HG03108 (cell line): ENCODE measurements at regions not wholly inside any gene's neighbourhood (a gene's known extent, or its start where the extent isn't known, plus 50 kb on each side); places are given as distances from the start of the nearest gene placed in this dataset.

Experiments
- ATAC-seq: cut with Tn5 transposase; IDR thresholded peaks from one replicate; pipeline ENCODE4 v1.9.1; 2021; ENCODE audit warnings: moderate library complexity; ENCODE audit not compliant: unreplicated experiment

DNA sequence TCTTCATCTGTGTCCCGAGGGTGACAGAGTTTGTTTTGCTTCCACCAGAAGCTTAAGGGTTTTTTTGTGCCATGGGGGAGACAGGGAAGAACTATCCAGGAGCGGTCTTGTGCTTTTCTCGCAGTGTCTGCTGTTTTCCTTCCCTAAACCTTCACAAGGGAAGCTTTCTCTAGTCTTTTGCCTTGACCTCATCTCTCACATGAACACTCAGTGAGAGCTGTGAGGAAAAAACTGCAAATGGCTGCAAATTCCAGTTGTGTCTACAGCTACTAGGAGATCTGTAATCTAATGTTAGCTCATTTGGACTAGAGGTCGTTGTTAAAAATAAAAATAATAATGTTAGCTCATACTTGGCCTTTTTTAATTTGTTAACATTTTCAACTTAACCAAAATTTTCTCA, 264.7 kb upstream of the SESN3 start:
- no peak for ATAC-seq

- ATAC-seq, result no peak
These were observed 263.9 kb upstream of the SESN3 start for GRCh38 chr11:95494856-95495255.

GRCh38 chr11:95494167-95494566, 263.2 kb upstream of the SESN3 start:
- no peak for ATAC-seq

- no peak for ATAC-seq
These were observed 259.6 kb upstream of the SESN3 start for GRCh38 chr11:95490625-95491024.

DNA sequence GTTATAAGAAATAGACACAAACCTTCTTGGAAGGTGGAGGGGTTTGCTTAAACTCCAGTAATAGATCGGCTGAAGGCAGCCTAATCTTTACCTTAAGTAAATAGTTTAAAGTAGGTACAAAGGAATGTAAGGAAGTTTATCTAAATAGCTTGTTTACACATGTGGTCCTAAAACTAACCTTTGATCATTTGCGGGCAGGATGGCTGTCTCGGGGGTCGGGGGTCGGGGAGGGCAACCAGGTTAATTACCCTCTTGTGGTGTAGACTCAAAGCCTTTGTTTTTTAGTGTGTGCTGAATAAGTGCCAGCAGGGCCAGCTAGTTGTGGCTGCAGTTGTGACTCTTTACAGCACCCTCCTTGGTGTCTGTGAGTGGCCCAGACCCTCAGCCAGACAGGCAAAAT, 256.9 kb upstream of the SESN3 start:
- no peak for ATAC-seq

DNA sequence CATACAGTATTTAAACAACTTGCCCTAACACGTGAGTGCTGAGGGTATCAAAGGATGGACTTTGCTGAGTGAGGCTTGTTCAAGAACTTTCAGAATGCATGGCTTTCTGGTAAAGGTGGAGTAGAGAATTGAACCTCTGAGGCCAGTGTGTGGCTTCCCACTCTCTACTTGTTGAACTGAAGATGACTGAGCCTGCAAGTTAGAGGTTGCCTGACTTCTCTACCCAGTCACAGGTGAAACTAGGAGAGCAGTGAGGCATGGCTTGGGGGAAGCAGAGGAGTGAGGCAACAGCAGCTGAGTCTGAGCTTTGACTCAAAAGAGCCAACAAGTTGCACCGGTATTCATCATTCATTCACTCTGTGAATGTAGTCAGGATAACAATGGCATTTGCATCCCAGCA, 256.4 kb upstream of the SESN3 start:
- ATAC-seq, result peak; percentile 100

- no peak for ATAC-seq
These were observed 256.0 kb upstream of the SESN3 start for GRCh38 chr11:95486979-95487378.

DNA sequence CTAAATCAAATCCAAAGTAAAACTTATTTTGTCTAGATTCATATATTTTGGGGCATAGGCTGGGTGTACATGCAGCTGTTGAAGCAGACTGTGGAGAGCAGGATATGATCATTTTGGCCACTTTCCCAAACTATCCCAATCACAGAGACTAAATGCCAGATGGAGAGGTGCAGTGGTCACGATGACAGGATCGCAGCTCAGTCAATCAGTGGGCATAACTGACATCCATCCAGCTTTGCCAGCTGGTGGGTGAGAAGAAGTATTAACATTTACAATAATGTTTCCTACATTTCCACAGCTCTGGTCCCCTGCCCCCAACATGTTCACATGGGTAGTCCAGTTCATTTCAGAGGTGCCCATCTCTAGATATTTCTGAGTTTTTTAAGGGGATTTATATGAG, 255.5 kb upstream of the SESN3 start:
- no peak for ATAC-seq

DNA sequence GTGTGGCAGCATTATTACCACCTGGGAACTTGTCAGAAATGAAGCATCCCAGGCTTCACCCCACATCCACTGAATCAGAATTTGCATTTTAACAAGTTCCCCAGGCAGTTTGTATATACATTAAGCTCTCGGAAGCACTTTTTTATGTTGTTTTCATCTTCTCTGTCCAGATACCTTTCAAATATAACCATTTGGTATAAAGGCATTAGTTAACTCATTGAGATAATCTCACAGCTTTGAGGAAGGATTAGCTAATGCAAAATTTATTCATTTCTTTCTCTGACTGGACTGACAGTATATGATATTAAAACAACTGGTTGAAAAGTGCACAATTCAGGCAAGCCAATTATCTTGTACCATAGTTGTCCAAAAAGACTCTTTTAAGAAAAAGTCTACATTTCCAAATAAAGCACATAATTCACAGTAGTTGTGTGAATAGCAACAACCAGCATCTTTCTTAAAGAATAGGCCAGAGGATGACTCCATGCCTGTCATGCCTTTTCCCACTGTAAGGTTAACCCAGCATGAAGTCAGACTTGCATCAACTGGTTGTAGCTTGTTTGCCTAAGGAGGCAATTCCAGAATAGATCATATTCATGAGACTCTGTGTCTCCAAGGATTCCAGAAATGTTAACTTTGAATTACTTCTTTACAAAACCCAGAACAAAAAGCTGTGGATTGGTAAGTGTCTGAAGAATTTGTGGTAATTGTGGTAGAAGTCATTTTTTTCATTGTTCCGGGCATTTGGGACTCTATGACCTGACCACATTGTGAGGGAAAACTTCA, 254.3 kb upstream of the SESN3 start:
- ATAC-seq, result no peak

DNA sequence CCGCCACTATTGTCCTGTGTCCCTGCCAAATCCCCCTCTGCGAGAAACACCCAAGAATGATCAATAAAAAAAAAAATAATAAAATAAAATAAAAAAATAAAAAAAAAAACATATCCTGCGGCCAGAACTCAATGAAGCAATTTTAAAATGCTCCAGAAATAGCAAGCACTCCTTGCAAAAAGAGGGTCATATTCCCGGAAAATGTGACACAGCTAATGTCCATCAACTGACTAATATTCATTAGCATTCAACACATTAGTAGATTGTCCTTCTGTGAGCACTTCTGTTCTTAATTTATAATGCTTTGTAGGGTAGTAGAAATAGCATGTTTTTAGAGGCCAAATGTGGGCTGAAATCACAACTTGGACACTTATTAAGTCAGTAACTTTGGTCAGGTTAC, 252.3 kb upstream of the SESN3 start:
- ATAC-seq, result no peak

DNA sequence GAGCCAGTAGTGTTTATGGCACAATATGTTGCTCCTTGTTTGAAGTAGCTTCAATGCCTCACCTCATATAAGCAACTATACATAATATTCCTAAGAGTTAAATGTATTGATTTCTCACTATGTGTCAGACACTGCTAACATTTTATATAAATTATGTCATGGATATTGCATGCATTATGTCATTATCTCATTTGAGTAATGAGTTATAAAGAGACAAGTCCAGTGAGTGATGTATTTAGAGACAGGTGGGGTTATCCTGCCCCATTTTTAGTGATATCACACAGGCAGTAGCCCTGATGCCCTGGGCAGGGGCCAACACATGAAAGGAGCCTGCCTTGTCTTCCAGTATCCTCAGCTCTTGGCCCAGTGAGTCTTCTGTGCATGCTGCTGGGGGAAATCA, 247.0 kb upstream of the SESN3 start:
- no peak for ATAC-seq

DNA sequence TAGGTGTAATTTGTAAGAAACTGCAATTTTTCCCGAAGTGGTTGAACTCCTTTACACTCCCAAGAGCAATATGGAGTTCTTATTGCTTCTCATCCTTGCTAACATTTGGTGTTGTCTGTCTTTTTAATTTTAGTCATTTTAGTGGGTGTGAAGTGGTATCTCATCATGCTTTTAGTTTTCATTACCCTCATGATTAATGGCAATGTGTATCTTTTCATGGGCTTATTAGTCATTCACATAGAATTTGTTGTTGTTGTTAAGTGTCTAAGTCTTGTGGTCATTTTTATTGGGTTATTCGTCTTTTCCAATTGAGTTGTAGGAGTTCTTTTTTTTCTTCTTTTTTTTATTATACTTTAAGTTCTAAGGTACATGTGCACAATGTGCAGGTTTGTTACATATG, 238.3 kb upstream of the SESN3 start:
- ATAC-seq, result no peak

- peak; percentile 66 for ATAC-seq
These were observed 235.4 kb upstream of the SESN3 start for GRCh38 chr11:95466416-95466815.

GRCh38 chr11:95465887-95466286, 234.9 kb upstream of the SESN3 start:
- no peak for ATAC-seq

- no peak for ATAC-seq
These were observed 230.9 kb upstream of the SESN3 start for GRCh38 chr11:95461858-95462257.

DNA sequence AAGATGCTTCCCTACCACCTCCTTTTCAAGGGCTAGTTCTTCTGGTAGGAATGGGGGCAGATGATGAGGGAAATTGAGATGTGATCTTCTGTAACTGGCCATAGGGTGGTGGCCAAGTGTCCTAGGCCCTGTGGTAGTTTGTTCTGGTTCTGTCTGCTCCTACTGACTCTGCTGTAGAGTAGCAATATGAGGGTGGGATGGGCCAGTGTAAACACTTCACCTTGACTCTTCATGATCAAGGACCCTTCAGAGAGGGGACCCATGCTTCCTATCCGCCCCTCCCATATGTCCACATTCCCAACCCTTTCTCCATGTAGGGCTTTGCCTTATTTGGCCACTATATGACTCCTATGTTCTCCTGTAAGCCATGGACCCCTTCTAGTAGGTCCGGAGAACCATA, 230.3 kb upstream of the SESN3 start:
- ATAC-seq, result no peak

DNA sequence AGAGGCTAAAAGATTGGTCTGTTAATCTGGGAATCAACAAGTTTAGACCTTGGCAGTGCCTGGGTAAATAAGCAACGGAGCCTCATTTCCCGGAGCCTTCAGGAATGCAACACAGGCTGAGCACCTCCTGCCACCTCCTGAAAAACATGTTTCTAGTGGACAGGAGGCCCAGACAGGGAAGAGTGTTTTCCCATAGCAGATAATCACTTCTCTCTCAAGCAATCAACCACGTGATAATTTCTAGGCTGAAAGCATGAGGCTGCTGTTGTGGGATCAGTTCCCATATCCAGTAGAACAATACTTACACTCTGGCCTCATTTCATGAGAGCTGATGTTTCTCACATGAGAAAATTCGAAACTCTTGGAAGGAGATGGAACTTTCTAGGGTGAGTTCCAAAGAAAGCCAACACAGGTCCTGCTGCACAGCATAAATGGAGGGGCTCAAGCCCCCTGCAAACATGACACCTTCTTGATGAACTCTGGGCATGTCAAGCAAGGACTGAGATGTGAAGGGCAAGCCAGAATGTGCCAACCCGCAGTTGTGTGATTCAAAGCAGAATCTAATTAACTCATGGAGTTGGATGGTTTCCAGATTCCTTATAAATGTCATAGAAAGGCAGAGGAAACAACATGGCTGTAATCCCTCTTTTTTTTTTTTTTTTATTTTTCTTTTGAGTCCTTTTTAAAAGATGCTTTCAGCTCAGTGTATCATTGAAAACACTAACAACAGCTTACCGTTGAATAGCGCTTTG, 228.5 kb upstream of the SESN3 start:
- no peak for ATAC-seq

- no peak for ATAC-seq
These were observed 225.9 kb upstream of the SESN3 start for GRCh38 chr11:95456714-95457491.

- peak; percentile 69 for ATAC-seq
These were observed 224.4 kb upstream of the SESN3 start for GRCh38 chr11:95455228-95455970.

- ATAC-seq, result no peak
These were observed 222.7 kb upstream of the SESN3 start for GRCh38 chr11:95453616-95454171.

DNA sequence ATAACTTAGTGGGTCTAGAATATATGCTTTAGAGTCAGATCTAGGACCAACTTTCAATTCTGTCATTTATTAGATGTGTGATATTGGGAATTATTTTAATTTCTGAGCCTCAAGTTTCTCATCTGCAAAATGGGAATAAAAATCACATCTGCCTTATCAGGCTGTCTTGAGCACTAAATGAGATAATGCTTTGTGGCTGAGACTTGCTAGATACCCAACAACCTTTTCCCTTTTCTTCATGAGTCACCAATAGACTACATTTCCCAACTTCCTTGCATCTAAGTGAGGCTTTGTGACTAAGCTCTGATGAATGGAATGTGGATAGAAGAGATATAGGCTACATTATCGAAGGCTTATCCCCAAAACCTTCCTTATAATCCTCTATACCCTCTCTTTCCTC, 220.7 kb upstream of the SESN3 start:
- ATAC-seq, result no peak
